ENCODE measurements at regions not wholly inside any gene's neighbourhood (a gene's known extent, or its start where the extent isn't known, plus 50 kb on each side); places are given as distances from the start of the nearest gene placed in this dataset.

DNA sequence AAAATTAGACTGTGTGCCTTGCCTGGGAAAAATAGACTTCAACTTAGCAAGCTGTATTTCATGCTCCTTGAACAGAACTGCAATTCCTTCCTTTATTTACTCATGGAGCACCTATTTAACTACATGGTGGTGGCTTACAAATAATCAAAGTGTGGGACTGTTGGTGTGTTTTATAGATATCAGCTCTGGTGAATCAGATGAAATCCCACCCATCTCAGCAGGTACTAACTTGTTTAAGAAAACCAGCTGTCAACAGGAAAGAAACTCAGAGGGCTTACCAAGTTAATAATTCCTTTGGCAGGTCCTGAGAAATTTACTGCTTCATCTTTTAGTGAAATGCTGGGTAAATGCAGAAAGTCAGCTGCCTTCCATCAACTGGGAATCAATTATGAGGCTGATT is 830.6 kb downstream of the SLC4A3 start:
- H4K91ac ChIP-seq (ENCODE audit: insufficient read length, low read depth, low read length), result no peak overlapping the region

More for the DNA sequence above, 830.6 kb downstream of the SLC4A3 start:
- no peak overlapping the region for H2BK15ac ChIP-seq (ENCODE audit: low read depth, low read length)
- no peaks in the 10 kb centered on the region for H3K9me3 ChIP-seq (ENCODE audit: control insufficient read depth, low read depth, low read length)
- no peaks in the 10 kb centered on the region for H3K23me2 ChIP-seq (ENCODE audit: insufficient read length, low read depth, low read length, poor library complexity, severe bottlenecking)
- no peak overlapping the region for H3K9ac ChIP-seq (ENCODE audit: extremely low read depth, insufficient read length, low read length)
- H3K4me1 Mint-ChIP-seq, result peaks cover 9 to 10% of the 10 kb centered on the region in 2 experiments
- no peak overlapping the region for H3K27ac ChIP-seq (ENCODE audit: insufficient read length, low read depth, low read length)
- DNase-seq, result no peak
- H3K27ac Mint-ChIP-seq, result no peak overlapping the region
- H3K4ac ChIP-seq (ENCODE audit: low read depth, low read length), result no peak overlapping the region
- no peak overlapping the region for H2AK5ac ChIP-seq (ENCODE audit: insufficient read length, low read length)
- no peaks in the 10 kb centered on the region for H4K20me1 ChIP-seq (ENCODE audit: control insufficient read depth, insufficient read depth, insufficient read length)
- H3K4me3 Mint-ChIP-seq, result no peak overlapping the region
- no peaks in the 10 kb centered on the region for H3K9me3 Mint-ChIP-seq
- no peaks in the 10 kb centered on the region for H3K4me1 ChIP-seq (ENCODE audit: insufficient read depth, low read length)
- no peak overlapping the region for H3K23ac ChIP-seq (ENCODE audit: insufficient read length, low read depth, low read length)
- H4K5ac ChIP-seq (ENCODE audit: insufficient read length, low read depth, low read length), result no peak overlapping the region
- no peaks in the 10 kb centered on the region for H3K36me3 Mint-ChIP-seq (ENCODE audit: insufficient read depth in 1 of 3, low read depth in 3 of 3)
- H3K18ac ChIP-seq (ENCODE audit: insufficient read length, low read depth, low read length), result no peak overlapping the region
- no peak overlapping the region for H3K56ac ChIP-seq (ENCODE audit: insufficient read length, low read depth, low read length)
- no peak overlapping the region for H2BK120ac ChIP-seq (ENCODE audit: low read depth, low read length, poor library complexity, severe bottlenecking)
- H3K79me2 ChIP-seq (ENCODE audit: insufficient read depth, low read length), result no peaks in the 10 kb centered on the region
- H3K27me3 Mint-ChIP-seq (ENCODE audit: low read depth), result no peaks in the 10 kb centered on the region
- no peak overlapping the region for H2AFZ ChIP-seq (ENCODE audit: low read length)
- no peak overlapping the region for H2BK20ac ChIP-seq (ENCODE audit: low read depth, low read length, poor library complexity, severe bottlenecking)
- no peaks in the 10 kb centered on the region for H3K79me1 ChIP-seq (ENCODE audit: insufficient read depth, low read depth, low read length, poor library complexity, severe bottlenecking)
- TF ChIP-seq, protein P1, sequence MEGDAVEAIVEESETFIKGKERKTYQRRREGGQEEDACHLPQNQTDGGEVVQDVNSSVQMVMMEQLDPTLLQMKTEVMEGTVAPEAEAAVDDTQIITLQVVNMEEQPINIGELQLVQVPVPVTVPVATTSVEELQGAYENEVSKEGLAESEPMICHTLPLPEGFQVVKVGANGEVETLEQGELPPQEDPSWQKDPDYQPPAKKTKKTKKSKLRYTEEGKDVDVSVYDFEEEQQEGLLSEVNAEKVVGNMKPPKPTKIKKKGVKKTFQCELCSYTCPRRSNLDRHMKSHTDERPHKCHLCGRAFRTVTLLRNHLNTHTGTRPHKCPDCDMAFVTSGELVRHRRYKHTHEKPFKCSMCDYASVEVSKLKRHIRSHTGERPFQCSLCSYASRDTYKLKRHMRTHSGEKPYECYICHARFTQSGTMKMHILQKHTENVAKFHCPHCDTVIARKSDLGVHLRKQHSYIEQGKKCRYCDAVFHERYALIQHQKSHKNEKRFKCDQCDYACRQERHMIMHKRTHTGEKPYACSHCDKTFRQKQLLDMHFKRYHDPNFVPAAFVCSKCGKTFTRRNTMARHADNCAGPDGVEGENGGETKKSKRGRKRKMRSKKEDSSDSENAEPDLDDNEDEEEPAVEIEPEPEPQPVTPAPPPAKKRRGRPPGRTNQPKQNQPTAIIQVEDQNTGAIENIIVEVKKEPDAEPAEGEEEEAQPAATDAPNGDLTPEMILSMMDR (conservative IDR thresholded peaks at IDR 0.05), result no peak
- H2BK12ac ChIP-seq (ENCODE audit: insufficient read length, low read depth, low read length), result no peak overlapping the region
- H3K4me2 ChIP-seq (ENCODE audit: insufficient read depth, insufficient read length, low read length), result no peak overlapping the region
- H4K8ac ChIP-seq (replicated peaks; ENCODE audit: insufficient read length, low read depth, low read length), result no peak overlapping the region
- no peak overlapping the region for H3T11ph ChIP-seq (ENCODE audit: low read length)
- no peak overlapping the region for H2BK5ac ChIP-seq (ENCODE audit: insufficient read length, low read length)
- H3K14ac ChIP-seq (ENCODE audit: insufficient read depth, low read length), result no peak overlapping the region
- H3K27me3 ChIP-seq (ENCODE audit: insufficient read depth, low read length), result no peaks in the 10 kb centered on the region
